ENCODE measurements at regions not wholly inside any gene's neighbourhood (a gene's known extent, or its start where the extent isn't known, plus 50 kb on each side); places are given as distances from the start of the nearest gene placed in this dataset.

GRCh38 chr18:45337477-45337876, 277.8 kb upstream of the SLC14A2 start:
- TF ChIP-seq CTCF (IDR thresholded peaks at IDR 0.05) (no peak), POLR2AphosphoS5 (IDR thresholded peaks at IDR 0.05) (no peak), POLR2A (IDR thresholded peaks at IDR 0.05; ENCODE audit: low read depth) (no peak)
